IgD-negative memory B cell (primary cell): ENCODE measurements at regions not wholly inside any gene's neighbourhood (a gene's known extent, or its start where the extent isn't known, plus 50 kb on each side); places are given as distances from the start of the nearest gene placed in this dataset.

Source experiments
- H3K27ac Mint-ChIP-seq, 3 donors: one replicate each; pipeline ENCODE4 v1.8.0; 2020 to 2022; ENCODE audit warnings: mild to moderate bottlenecking in 3 of 3, mixed read lengths in 3 of 3, moderate library complexity in 1 of 3
- H3K27me3 Mint-ChIP-seq: one replicate; pipeline ENCODE4 v1.8.0; 2021; ENCODE audit warnings: mixed read lengths
- H3K36me3 Mint-ChIP-seq: one replicate; pipeline ENCODE4 v1.8.0; 2020; ENCODE audit warnings: mild to moderate bottlenecking, mixed read lengths
- H3K4me1 Mint-ChIP-seq, 3 donors: one replicate each; pipeline ENCODE4 v1.8.0; 2020 to 2022; ENCODE audit warnings: mixed read lengths in 3 of 3, mild to moderate bottlenecking in 1 of 3
- H3K4me3 Mint-ChIP-seq, 4 donors: one replicate each; pipeline ENCODE4 v1.8.0; 2020 to 2022; ENCODE audit warnings: mild to moderate bottlenecking in 4 of 4, mixed read lengths in 4 of 4, moderate library complexity in 3 of 4
- H3K9me3 Mint-ChIP-seq, 3 donors: one replicate each; pipeline ENCODE4 v1.8.0; 2020 to 2021; ENCODE audit warnings: mixed read lengths in 3 of 3, mild to moderate bottlenecking in 1 of 3

GRCh38 chr19:30268601-30269000, 103.6 kb upstream of the ZNF536 start:
- no peak overlapping the region for H3K4me3 Mint-ChIP-seq
- H3K27me3 Mint-ChIP-seq: peaks cover 3% of the 10 kb centered on the region
- no peaks in the 10 kb centered on the region for H3K4me1 Mint-ChIP-seq
- no peaks in the 10 kb centered on the region for H3K36me3 Mint-ChIP-seq
- no peak overlapping the region for H3K27ac Mint-ChIP-seq
- peaks cover 3 to 15% (median 11%) of the 10 kb centered on the region in 3 donors for H3K9me3 Mint-ChIP-seq

GRCh38 chr19:30269638-30270037, 102.5 kb upstream of the ZNF536 start:
- Mint-ChIP-seq H3K4me1 (no peaks in the 10 kb centered on the region), H3K9me3 (peaks cover 5 to 21% (median 13%) of the 10 kb centered on the region in 3 donors), H3K4me3 (no peak overlapping the region), H3K36me3 (no peaks in the 10 kb centered on the region), H3K27ac (no peak overlapping the region), H3K27me3 (peaks cover 3% of the 10 kb centered on the region)

- Mint-ChIP-seq H3K4me1 (no peaks in the 10 kb centered on the region), H3K9me3 (peaks cover 8 to 22% (median 13%) of the 10 kb centered on the region in 3 donors), H3K27me3 (peaks cover 3% of the 10 kb centered on the region), H3K27ac (no peak overlapping the region), H3K4me3 (no peak overlapping the region), H3K36me3 (no peaks in the 10 kb centered on the region)
These were observed 100.4 kb upstream of the ZNF536 start for GRCh38 chr19:30271816-30272215.

DNA sequence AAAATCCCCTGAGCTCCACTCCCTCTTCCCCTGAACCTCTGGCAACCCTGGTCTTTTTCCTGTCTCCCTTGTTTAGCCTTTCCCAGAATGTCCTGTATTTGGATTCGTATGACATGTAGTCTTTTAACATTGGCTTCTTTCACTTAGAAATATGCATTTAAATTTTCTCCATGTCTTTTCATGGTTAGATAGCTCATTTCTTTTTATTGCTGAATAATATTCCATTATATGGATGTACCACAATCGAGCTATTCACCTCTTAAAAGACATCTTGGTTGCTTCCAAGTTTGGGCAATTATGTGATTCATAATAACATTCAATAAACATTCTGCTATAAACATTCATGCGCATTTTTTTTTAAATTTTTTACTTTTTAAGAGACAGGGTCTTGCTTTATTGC, 99.6 kb upstream of the ZNF536 start:
- H3K4me3 Mint-ChIP-seq: no peak overlapping the region
- no peaks in the 10 kb centered on the region for H3K36me3 Mint-ChIP-seq
- peaks cover 8 to 22% (median 13%) of the 10 kb centered on the region in 3 donors for H3K9me3 Mint-ChIP-seq
- H3K27ac Mint-ChIP-seq: peak overlapping the region in 2 of 3 donors; percentile 46 to 57
- no peaks in the 10 kb centered on the region for H3K4me1 Mint-ChIP-seq
- peaks cover 3% of the 10 kb centered on the region for H3K27me3 Mint-ChIP-seq

GRCh38 chr19:30273184-30273583, 99.0 kb upstream of the ZNF536 start:
- H3K27me3 Mint-ChIP-seq: peaks cover 3% of the 10 kb centered on the region
- H3K4me1 Mint-ChIP-seq: peaks cover 0 to 2% (median 0%) of the 10 kb centered on the region in 3 donors
- H3K9me3 Mint-ChIP-seq: peaks cover 8 to 22% (median 13%) of the 10 kb centered on the region in 3 donors
- no peaks in the 10 kb centered on the region for H3K36me3 Mint-ChIP-seq
- H3K4me3 Mint-ChIP-seq: no peak overlapping the region
- H3K27ac Mint-ChIP-seq: no peak overlapping the region

DNA sequence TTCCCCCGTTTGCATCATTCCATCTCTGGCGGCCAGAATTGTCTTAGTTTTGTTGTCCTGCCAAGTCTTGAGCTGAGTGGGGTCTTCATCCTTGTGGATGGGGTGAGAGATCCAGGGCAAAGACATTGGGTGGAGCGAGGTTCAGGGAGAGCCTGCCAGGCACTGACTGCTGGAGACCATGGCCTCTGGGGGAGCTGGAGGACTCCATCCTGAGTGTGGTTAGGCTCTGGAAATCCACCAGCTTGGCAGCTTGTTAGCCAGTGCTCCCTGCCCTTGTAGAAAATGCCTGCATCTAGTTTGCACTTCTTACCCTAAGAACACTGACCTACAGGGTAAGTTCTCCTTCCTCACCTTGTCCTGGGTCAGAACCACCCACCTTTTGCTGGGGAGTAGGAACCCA, 97.2 kb upstream of the ZNF536 start:
- H3K4me3 Mint-ChIP-seq: no peak overlapping the region
- peaks cover 0 to 2% (median 0%) of the 10 kb centered on the region in 3 donors for H3K4me1 Mint-ChIP-seq
- H3K27me3 Mint-ChIP-seq: no peaks in the 10 kb centered on the region
- H3K36me3 Mint-ChIP-seq: no peaks in the 10 kb centered on the region
- H3K27ac Mint-ChIP-seq: no peak overlapping the region
- H3K9me3 Mint-ChIP-seq: peaks cover 8 to 19% (median 13%) of the 10 kb centered on the region in 3 donors

- Mint-ChIP-seq H3K4me3 (no peak overlapping the region), H3K9me3 (peaks cover 8 to 19% (median 13%) of the 10 kb centered on the region in 3 donors), H3K36me3 (no peaks in the 10 kb centered on the region), H3K27ac (no peak overlapping the region), H3K27me3 (no peaks in the 10 kb centered on the region), H3K4me1 (peaks cover 0 to 3% (median 0%) of the 10 kb centered on the region in 3 donors)
These were observed 95.9 kb upstream of the ZNF536 start for GRCh38 chr19:30276011-30276882.

- Mint-ChIP-seq H3K36me3 (no peaks in the 10 kb centered on the region), H3K27me3 (no peaks in the 10 kb centered on the region), H3K27ac (no peak overlapping the region), H3K4me3 (no peak overlapping the region), H3K9me3 (peaks cover 8 to 19% (median 13%) of the 10 kb centered on the region in 3 donors), H3K4me1 (peaks cover 0 to 3% (median 0%) of the 10 kb centered on the region in 3 donors)
These were observed 95.3 kb upstream of the ZNF536 start for GRCh38 chr19:30276883-30277280.

DNA sequence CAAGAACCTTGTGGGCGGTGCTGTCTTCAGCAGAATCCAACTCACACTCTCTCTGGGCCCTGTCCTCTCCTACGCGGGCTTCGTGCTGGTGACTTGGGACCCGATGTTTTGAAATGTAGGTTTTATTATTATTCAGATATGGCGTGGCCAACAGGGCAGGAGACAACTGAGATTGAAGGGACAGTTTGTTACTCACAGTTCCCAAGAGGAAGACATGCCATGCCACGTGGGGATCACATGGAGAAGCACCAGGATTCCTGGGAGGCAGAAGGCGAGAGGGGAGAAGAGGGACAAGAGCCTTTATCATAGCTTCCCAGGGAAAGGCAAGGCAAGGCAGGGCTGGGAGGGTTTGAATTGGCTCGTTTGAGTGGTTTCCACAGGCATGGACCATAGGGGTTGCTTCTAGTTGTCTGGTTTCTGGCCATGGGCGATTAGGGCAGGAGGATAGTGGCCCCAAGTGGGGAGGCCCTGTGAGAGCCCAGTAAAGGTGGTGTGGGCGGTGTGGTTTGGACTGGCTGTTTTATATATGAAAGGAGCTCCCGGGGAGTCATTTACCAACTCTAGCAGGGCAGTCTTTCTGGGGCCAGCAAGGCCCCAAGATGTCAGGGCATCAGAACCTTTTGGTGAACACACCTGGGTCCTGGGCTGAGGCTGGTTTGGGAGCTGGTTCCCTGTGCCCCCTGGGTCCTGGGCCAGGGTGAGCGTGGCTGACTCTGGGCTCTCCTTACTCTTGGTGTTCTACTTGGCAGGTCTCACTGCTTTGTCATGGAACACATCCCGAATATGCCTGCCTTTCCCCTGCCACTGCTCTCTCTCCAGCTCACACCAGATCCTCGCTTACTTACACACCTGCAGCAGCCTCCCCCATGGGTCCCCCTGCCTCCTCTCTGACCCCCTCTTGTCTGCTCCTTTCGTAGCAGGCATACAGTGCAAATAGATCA, 94.0 kb upstream of the ZNF536 start:
- Mint-ChIP-seq H3K36me3 (no peaks in the 10 kb centered on the region), H3K27ac (no peak overlapping the region), H3K9me3 (peaks cover 8 to 11% (median 11%) of the 10 kb centered on the region in 3 donors), H3K4me3 (peak overlapping the region in 1 of 4 donors; percentile 17), H3K27me3 (peaks cover 4% of the 10 kb centered on the region), H3K4me1 (peaks cover 0 to 3% (median 0%) of the 10 kb centered on the region in 3 donors)

GRCh38 chr19:30278882-30279254, 93.3 kb upstream of the ZNF536 start:
- Mint-ChIP-seq H3K4me1 (peaks cover 0 to 3% (median 0%) of the 10 kb centered on the region in 3 donors), H3K27me3 (peaks cover 4% of the 10 kb centered on the region), H3K4me3 (no peak overlapping the region), H3K36me3 (no peaks in the 10 kb centered on the region), H3K9me3 (peaks cover 5 to 7% (median 6%) of the 10 kb centered on the region in 3 donors), H3K27ac (no peak overlapping the region)

DNA sequence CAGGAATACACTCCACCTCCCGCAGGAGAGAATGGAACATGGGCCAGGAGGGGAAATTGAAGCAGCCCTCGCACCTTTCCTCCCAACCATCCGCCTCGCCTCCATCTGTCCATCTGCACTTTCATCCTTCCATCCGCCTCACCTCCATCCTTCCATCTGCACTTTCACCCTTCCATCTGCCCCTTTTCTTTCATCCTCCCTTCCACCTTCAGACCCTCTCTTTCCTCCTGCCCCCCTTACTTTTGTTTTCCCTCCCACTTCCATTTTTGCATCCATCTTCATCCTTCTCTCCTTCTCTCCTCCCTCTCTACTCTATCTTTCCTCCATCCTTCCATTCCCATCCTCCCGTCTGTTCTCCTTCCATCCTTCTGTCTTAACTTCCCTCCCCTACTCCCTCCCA, 92.2 kb upstream of the ZNF536 start:
- Mint-ChIP-seq H3K27ac (no peak overlapping the region), H3K27me3 (peaks cover 4% of the 10 kb centered on the region), H3K4me3 (no peak overlapping the region), H3K36me3 (no peaks in the 10 kb centered on the region), H3K9me3 (peaks cover 0 to 4% (median 0%) of the 10 kb centered on the region in 3 donors), H3K4me1 (peaks cover 0 to 3% (median 0%) of the 10 kb centered on the region in 3 donors)

GRCh38 chr19:30281906-30282305, 90.3 kb upstream of the ZNF536 start:
- Mint-ChIP-seq H3K4me3 (no peak overlapping the region), H3K27me3 (peaks cover 4% of the 10 kb centered on the region), H3K9me3 (peaks cover under 1 to 4% (median 3%) of the 10 kb centered on the region in 3 donors), H3K27ac (no peak overlapping the region), H3K36me3 (no peaks in the 10 kb centered on the region), H3K4me1 (peaks cover 0 to 3% (median 0%) of the 10 kb centered on the region in 3 donors)

GRCh38 chr19:30283556-30283955, 88.6 kb upstream of the ZNF536 start:
- peaks cover 0 to 1% (median 0%) of the 10 kb centered on the region in 3 donors for H3K4me1 Mint-ChIP-seq
- no peak overlapping the region for H3K27ac Mint-ChIP-seq
- H3K36me3 Mint-ChIP-seq: no peaks in the 10 kb centered on the region
- H3K9me3 Mint-ChIP-seq: peaks cover 2 to 6% (median 4%) of the 10 kb centered on the region in 3 donors
- H3K27me3 Mint-ChIP-seq: peaks cover 4% of the 10 kb centered on the region
- H3K4me3 Mint-ChIP-seq: no peak overlapping the region

GRCh38 chr19:30284209-30284608, 88.0 kb upstream of the ZNF536 start:
- no peaks in the 10 kb centered on the region for H3K36me3 Mint-ChIP-seq
- H3K27ac Mint-ChIP-seq: no peak overlapping the region
- peaks cover 0 to 1% (median 0%) of the 10 kb centered on the region in 3 donors for H3K4me1 Mint-ChIP-seq
- H3K27me3 Mint-ChIP-seq: peaks cover 4% of the 10 kb centered on the region
- H3K9me3 Mint-ChIP-seq: peaks cover 0 to 10% (median 2%) of the 10 kb centered on the region in 3 donors
- no peak overlapping the region for H3K4me3 Mint-ChIP-seq

DNA sequence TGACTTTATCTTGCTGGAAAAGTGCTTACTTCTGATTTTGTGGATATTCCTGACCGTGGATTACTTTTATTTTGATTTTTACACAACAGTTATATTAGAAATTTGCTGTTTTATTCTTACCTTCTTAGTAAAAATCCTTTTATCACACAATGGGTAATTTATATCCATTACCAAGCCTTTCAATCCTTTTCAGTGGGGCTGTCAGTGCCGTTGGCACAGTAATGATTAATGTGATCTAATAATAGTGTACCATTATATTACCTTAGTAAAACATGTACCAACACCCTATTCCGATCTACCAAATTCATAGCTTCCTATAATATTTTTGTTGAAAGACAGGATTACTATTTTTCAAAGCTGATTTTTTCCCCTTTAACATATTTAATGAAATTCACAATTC, 87.3 kb upstream of the ZNF536 start:
- peaks cover 4% of the 10 kb centered on the region for H3K27me3 Mint-ChIP-seq
- H3K4me1 Mint-ChIP-seq: peaks cover 0 to 1% (median 0%) of the 10 kb centered on the region in 3 donors
- peaks cover 0 to 10% (median 2%) of the 10 kb centered on the region in 3 donors for H3K9me3 Mint-ChIP-seq
- H3K36me3 Mint-ChIP-seq: no peaks in the 10 kb centered on the region
- no peak overlapping the region for H3K27ac Mint-ChIP-seq
- no peak overlapping the region for H3K4me3 Mint-ChIP-seq
